BLaER1 (cell line): ENCODE measurements at regions not wholly inside any gene's neighbourhood (a gene's known extent, or its start where the extent isn't known, plus 50 kb on each side); places are given as distances from the start of the nearest gene placed in this dataset.

ENCODE experiments used
- H3K27ac ChIP-seq: shearing (Covaris generic); formaldehyde crosslinking; 2 replicates; pipeline ENCODE4 v1.8.1; 2022
- H3K27me3 ChIP-seq: shearing (Covaris generic); formaldehyde crosslinking; 2 replicates; pipeline ENCODE4 v1.8.1; 2022
- H3K36me3 ChIP-seq: shearing (Covaris generic); formaldehyde crosslinking; 2 replicates; pipeline ENCODE4 v1.8.1; 2022
- H3K4me1 ChIP-seq: shearing (Covaris generic); formaldehyde crosslinking; 2 replicates; pipeline ENCODE4 v1.8.1; 2022
- H3K4me2 ChIP-seq: shearing (Covaris generic); formaldehyde crosslinking; 2 replicates; pipeline ENCODE4 v1.8.1; 2022
- H3K4me3 ChIP-seq: shearing (Covaris generic); formaldehyde crosslinking; 2 replicates; pipeline ENCODE4 v1.8.1; 2022
- H3K9ac ChIP-seq: shearing (Covaris generic); formaldehyde crosslinking; 2 replicates; pipeline ENCODE4 v1.8.1; 2022
- H3K9me3 ChIP-seq: shearing (Covaris generic); formaldehyde crosslinking; 2 replicates; pipeline ENCODE4 v1.8.1; 2022
- H4K20me1 ChIP-seq: shearing (Covaris generic); formaldehyde crosslinking; 2 replicates; pipeline ENCODE4 v1.8.1; 2022
- Cebpa-rat ChIP-seq: shearing (Covaris generic); IDR thresholded peaks from 2 replicates; pipeline ENCODE4 v1.8.1; 2022

DNA sequence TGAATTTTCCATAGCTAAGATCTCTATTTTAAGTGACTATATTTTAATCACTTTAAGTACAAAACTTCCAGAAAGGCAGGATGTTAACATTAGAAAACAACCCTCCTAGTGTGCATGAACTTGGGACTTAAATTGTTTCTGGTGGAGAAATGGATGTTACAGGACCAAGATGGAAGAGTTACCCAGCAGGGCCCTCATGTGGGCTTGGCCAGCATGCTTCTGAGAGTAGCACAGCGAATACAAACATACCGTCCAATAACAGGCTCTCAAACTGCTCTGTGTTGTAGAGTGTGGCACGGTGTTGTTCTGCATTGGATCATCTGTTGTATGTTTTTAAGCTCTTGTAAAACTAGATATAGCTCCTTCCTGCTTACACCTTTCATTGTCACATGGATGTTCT lies 346.1 kb upstream of the SMIM21 start:
- Histone ChIP-seq H4K20me1 (no peaks in the 10 kb centered on the region), H3K9me3 (no peaks in the 10 kb centered on the region), H3K36me3 (no peaks in the 10 kb centered on the region), H3K4me3 (no peak overlapping the region), H3K27ac (no peak overlapping the region), H3K27me3 (no peaks in the 10 kb centered on the region), H3K9ac (no peak overlapping the region), H3K4me2 (no peak overlapping the region), H3K4me1 (no peaks in the 10 kb centered on the region)
- TF ChIP-seq Cebpa-rat = no peak

DNA sequence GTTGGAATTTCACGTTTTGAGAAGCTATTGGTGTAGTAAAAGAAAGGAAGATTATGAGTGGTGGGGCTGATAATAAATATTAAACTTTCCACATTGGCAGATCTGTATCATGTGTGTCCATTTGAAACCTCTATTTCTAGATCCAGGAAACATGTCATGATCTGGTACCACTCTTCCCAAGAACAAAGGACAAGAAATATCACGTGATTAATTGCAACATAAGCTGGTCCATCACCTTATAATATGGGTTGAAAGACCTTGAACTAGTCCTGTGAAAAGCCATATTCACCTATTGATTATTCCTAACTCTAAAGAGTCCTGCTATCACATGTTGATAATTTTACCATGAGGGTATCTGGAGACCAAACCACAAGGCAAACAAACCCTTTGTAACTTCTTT lies 335.3 kb upstream of the SMIM21 start:
- Histone ChIP-seq H3K4me3 (no peak overlapping the region), H4K20me1 (no peaks in the 10 kb centered on the region), H3K36me3 (no peaks in the 10 kb centered on the region), H3K9ac (no peak overlapping the region), H3K4me1 (no peaks in the 10 kb centered on the region), H3K27me3 (no peaks in the 10 kb centered on the region), H3K27ac (no peak overlapping the region), H3K9me3 (no peaks in the 10 kb centered on the region), H3K4me2 (no peak overlapping the region)
- no peak for TF ChIP-seq Cebpa-rat

DNA sequence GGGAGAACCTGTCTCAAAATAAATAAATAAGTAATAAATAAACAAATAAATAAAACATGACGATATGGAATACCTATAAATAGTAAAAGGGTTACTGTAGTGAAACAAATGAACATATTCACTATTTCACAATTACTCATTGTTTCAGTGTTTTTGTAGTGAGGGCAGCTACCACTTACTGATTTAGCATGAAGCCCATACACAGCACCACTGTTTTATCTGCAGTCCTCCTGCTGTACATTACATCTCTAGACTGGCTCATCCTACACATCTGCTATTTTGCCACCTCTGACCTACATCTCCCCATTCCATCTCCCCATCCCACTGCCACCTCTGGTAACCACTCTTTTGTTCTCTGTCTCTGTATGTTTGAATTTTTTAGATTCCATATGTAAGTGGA lies 332.7 kb upstream of the SMIM21 start:
- no peak overlapping the region for H3K9ac ChIP-seq
- H3K27ac ChIP-seq = no peak overlapping the region
- no peaks in the 10 kb centered on the region for H4K20me1 ChIP-seq
- H3K4me3 ChIP-seq = no peak overlapping the region
- no peaks in the 10 kb centered on the region for H3K27me3 ChIP-seq
- TF ChIP-seq Cebpa-rat = no peak
- no peaks in the 10 kb centered on the region for H3K4me1 ChIP-seq
- no peaks in the 10 kb centered on the region for H3K9me3 ChIP-seq
- H3K36me3 ChIP-seq = no peaks in the 10 kb centered on the region
- no peak overlapping the region for H3K4me2 ChIP-seq

DNA sequence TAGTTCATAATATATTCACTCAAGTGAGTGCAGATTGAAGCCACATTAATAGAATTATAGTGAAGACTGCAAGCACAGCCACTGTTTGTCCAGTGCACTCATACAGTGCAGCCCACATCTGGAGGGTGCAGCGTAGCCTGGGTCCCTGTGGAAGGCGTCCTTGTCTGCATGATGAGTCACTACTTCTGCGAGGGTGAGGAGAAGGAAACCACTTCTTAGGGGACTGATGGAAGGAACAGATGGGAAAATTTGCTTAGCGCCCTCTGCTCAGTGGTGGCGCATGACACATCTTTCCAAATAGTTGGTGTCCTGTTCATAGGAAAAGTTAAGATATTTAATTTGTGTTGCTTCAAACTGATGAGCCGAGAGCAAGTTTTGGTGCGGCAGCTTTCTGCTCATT lies 330.4 kb upstream of the SMIM21 start:
- no peak for TF ChIP-seq Cebpa-rat
- Histone ChIP-seq H3K27ac (no peak overlapping the region), H3K4me3 (no peak overlapping the region), H3K4me1 (no peaks in the 10 kb centered on the region), H3K36me3 (no peaks in the 10 kb centered on the region), H3K9ac (no peak overlapping the region), H3K27me3 (no peaks in the 10 kb centered on the region), H3K4me2 (no peak overlapping the region), H3K9me3 (no peaks in the 10 kb centered on the region), H4K20me1 (no peaks in the 10 kb centered on the region)

DNA sequence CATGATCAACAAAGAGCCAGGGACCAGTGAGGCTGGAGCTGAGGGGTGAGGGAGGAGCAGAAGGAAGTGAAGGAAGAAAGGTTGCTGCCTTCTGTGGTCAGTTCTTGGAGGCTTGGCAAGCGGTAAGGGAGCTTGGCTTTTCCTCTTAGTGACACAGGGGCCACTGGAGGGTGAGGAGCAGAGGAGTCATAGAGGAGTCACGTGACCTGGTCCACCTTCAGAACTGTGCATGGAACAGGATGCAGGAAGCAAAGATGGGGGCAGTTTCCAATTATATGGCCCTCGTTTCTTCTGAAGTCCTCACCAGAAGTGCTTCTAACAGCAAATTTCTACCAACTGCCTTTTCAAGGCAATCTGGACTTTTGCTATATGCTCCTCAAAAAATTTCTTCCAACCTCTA lies 326.9 kb upstream of the SMIM21 start:
- Histone ChIP-seq H3K4me1 (no peaks in the 10 kb centered on the region), H3K4me2 (no peak overlapping the region), H3K36me3 (no peaks in the 10 kb centered on the region), H3K9me3 (no peaks in the 10 kb centered on the region), H3K27me3 (no peaks in the 10 kb centered on the region), H3K9ac (no peak overlapping the region), H3K4me3 (no peak overlapping the region), H4K20me1 (no peaks in the 10 kb centered on the region), H3K27ac (no peak overlapping the region)
- TF ChIP-seq Cebpa-rat = no peak

DNA sequence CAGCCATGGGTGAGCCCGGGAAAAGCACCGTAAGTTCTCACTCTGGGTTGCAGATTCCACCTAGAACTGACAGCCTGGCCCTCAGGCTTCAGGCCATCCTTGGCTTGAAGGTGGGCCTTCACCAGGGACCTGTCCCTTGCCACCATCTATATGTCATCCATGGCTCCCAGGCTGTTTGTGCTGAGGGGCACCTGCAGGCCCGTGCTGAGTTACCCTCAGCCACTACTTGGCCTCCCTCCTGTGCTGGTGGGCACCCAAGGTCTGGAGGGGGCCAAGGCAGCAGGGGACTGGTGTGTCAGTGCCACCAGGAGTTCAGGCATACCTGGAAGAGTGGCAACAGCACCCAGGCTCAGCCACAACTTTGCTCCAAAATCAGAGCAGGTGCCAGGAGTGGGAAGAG lies 326.2 kb upstream of the SMIM21 start:
- Histone ChIP-seq H3K9ac (no peak overlapping the region), H3K27ac (no peak overlapping the region), H3K36me3 (no peaks in the 10 kb centered on the region), H3K9me3 (no peaks in the 10 kb centered on the region), H4K20me1 (no peaks in the 10 kb centered on the region), H3K27me3 (no peaks in the 10 kb centered on the region), H3K4me1 (no peaks in the 10 kb centered on the region), H3K4me2 (no peak overlapping the region), H3K4me3 (no peak overlapping the region)
- TF ChIP-seq Cebpa-rat = no peak

DNA sequence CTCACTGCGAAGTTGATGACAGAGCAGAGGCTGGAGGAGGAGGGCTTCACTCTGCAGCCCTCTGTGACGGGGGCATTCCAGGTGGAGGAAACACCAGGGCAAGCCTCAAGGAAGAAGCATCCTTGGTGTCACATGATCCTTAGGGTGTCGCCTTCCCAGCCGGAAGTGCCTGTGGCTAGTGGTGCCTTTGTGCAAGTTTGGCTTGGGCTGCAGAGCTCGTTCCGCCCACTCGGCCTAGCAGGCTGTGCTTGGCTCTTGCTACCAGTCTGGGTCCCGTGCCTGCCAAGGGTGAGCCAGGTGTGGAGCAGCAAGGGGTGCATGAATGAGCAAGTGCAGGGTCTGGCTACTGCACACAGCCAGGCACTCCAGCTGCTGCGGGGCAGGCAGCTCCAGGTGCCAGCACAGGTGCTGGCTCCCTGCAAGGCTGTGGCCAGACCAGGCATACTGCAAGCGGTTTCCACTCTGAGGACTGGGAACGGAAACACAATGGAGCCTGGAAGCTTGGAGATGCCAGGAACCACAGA lies 325.3 kb upstream of the SMIM21 start:
- H3K4me3 ChIP-seq = no peak overlapping the region
- no peaks in the 10 kb centered on the region for H3K27me3 ChIP-seq
- no peak for TF ChIP-seq Cebpa-rat
- H3K4me2 ChIP-seq = no peak overlapping the region
- H3K36me3 ChIP-seq = no peaks in the 10 kb centered on the region
- no peaks in the 10 kb centered on the region for H4K20me1 ChIP-seq
- H3K4me1 ChIP-seq = no peaks in the 10 kb centered on the region
- no peaks in the 10 kb centered on the region for H3K9me3 ChIP-seq
- H3K9ac ChIP-seq = no peak overlapping the region
- H3K27ac ChIP-seq = no peak overlapping the region

DNA sequence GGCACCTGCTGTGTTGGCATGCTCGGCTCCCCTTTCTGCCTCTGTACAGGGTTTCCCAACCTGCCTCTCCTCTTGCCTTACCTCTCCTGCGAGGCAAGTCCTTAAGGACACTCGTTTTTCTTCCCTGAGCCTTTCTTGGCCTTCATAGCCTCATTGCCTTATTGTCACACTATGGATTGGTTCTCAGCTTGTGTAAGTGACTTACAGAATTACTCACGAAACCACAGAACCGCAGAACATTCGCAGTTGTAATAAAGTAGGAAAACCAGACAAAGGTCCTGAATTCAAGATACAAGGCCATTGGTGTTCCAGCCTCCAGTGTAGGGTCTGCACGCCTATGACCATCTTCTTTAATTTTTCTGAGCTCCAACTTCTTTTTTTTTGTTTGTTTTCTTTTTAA lies 317.6 kb upstream of the SMIM21 start:
- Histone ChIP-seq H3K36me3 (no peaks in the 10 kb centered on the region), H3K9me3 (no peaks in the 10 kb centered on the region), H3K4me3 (no peak overlapping the region), H3K27ac (no peak overlapping the region), H3K27me3 (no peaks in the 10 kb centered on the region), H3K4me2 (no peak overlapping the region), H3K9ac (no peak overlapping the region), H3K4me1 (no peaks in the 10 kb centered on the region), H4K20me1 (no peaks in the 10 kb centered on the region)
- no peak for TF ChIP-seq Cebpa-rat

DNA sequence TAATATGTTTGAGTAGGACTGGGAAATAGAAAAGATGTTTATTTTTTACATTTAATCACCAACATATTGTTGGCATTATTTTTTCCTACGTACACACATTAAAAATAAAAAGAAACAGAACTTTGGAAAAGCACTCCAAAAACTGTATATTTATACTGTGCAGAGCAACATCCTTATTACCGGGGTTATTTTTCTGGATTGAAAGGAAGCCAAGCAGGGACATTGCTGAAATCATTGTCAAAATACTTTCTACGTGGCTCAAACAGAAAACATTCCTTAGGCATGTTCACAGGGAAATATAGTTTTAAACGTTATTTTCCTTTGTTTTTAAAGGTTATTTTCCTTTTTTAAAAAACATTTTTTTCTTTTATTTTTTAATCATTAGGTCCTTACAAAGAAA lies 315.0 kb upstream of the SMIM21 start:
- Histone ChIP-seq H3K27me3 (no peaks in the 10 kb centered on the region), H3K27ac (no peak overlapping the region), H3K4me2 (no peak overlapping the region), H3K4me3 (no peak overlapping the region), H4K20me1 (no peaks in the 10 kb centered on the region), H3K4me1 (no peaks in the 10 kb centered on the region), H3K36me3 (no peaks in the 10 kb centered on the region), H3K9me3 (peaks cover 5% of the 10 kb centered on the region), H3K9ac (no peak overlapping the region)
- TF ChIP-seq Cebpa-rat = no peak

DNA sequence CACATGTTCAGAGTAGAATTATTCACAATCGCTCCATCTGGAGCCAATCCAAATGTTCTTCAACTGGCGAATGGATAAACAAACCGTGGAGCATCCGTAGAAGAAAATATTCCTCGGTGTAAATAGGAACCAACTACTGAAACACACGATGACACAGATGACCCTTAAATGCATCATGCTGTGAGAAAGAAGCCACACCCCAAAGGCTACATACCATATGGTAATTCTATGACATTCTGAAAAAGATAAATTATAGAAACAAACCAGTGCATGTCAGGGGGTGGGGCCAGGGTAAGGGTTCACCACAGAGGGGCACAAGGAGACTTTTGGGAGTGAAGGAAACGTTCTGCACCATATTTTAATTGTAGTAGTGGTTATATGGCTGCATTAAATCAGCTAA lies 312.2 kb upstream of the SMIM21 start:
- Histone ChIP-seq H3K27me3 (no peaks in the 10 kb centered on the region), H3K4me1 (no peaks in the 10 kb centered on the region), H3K9me3 (peaks cover 24% of the 10 kb centered on the region), H3K9ac (no peak overlapping the region), H3K4me2 (no peak overlapping the region), H3K36me3 (no peaks in the 10 kb centered on the region), H4K20me1 (no peaks in the 10 kb centered on the region), H3K27ac (no peak overlapping the region), H3K4me3 (no peak overlapping the region)
- no peak for TF ChIP-seq Cebpa-rat

DNA sequence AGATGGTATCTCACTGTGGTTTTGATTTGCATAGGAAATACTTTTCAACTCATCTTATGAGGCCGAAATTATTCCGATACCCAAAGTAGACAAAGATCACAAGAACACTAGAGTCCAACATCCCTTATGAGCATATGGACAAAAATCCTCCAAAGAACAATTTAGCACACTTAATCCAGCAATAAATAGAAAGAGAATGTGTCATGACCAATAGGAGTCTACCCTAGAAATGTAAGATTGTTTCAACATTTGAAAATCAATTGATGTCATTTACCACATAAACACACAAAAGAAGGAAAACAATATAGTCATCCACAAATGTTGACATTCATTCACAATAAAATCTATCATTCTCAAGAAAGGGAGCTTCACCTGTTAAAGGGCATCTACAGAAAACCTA lies 307.8 kb upstream of the SMIM21 start:
- Histone ChIP-seq H3K4me2 (no peak overlapping the region), H3K27me3 (no peaks in the 10 kb centered on the region), H3K9me3 (peaks cover 24% of the 10 kb centered on the region), H3K9ac (no peak overlapping the region), H4K20me1 (no peaks in the 10 kb centered on the region), H3K27ac (no peak overlapping the region), H3K4me3 (no peak overlapping the region), H3K36me3 (no peaks in the 10 kb centered on the region), H3K4me1 (no peaks in the 10 kb centered on the region)
- TF ChIP-seq Cebpa-rat = no peak
